Ascending aorta (tissue), 2 donors: ENCODE measurements at regions not wholly inside any gene's neighbourhood (a gene's known extent, or its start where the extent isn't known, plus 50 kb on each side); places are given as distances from the start of the nearest gene placed in this dataset.

ENCODE experiments used
- DNase-seq, 2 donors: peaks; one replicate each; pipeline ENCODE4 v3.0.0-alpha.2; 2019; ENCODE audit warnings: low spot score in 2 of 2
- H3K27ac ChIP-seq, 2 donors: fragments of 200-600 bp; sonication (generic); one replicate each; pipeline ENCODE4 v1.5.1; 2016 to 2017; ENCODE audit warnings: mild to moderate bottlenecking in 1 of 2
- H3K27me3 ChIP-seq: fragments of 200-600 bp; sonication (generic); one replicate; pipeline ENCODE4 v1.5.1; 2017
- H3K36me3 ChIP-seq, 2 donors: fragments of 200-600 bp; sonication (generic); one replicate each; pipeline ENCODE4 v1.5.1; 2016
- H3K4me1 ChIP-seq, 2 donors: fragments of 200-600 bp; sonication (generic); one replicate each; pipeline ENCODE4 v1.5.1; 2016 to 2017; ENCODE audit warnings: mild to moderate bottlenecking in 1 of 2
- H3K4me3 ChIP-seq, 2 donors: fragments of 200-600 bp; sonication (generic); one replicate each; pipeline ENCODE4 v1.5.1; 2016 to 2017; ENCODE audit warnings: mild to moderate bottlenecking in 1 of 2
- H3K9me3 ChIP-seq, 2 donors: fragments of 200-600 bp; sonication (generic); one replicate each; pipeline ENCODE4 v1.5.1; 2016
- intact Hi-C: fragments of 100-400 bp; cut with DNase I; formaldehyde crosslinking; loops from one replicate; pipeline ENCODE4 v1.15.1; 2023
- TF ChIP-seq, protein P1 (sequence below), 3 experiments: fragments of 200-600 bp in 2 of 3; fragments of 450-650 bp in 1 of 3; sonication (generic) in 2 of 3; IDR thresholded peaks; one replicate each; pipeline ENCODE4 v1.5.1; 2016 to 2019; ENCODE audit warnings: antibody characterized with exemption in 3 of 3, mild to moderate bottlenecking in 1 of 3, moderate library complexity in 1 of 3

DNA sequence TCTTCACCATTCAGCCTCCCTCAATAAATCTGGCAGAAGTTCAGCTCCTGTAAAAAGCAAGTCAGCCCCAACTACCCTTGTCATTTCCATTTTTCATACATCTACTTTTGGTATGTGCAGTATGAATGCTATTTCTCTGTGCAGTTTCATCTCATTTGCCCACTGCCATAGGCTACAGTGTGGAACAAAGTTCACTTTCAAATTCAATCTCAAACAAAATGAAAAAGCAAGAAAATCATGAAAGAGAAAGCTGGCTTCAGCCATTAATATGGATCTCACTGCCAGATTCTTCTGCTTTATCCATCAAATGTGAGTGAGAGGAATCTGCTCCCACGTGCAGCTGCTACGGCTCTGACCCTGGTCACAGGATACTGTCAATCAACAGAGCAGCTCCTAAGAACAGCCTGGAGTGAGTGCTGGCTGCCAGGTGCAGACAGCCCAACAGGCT is 494.2 kb downstream of the ZNF608 start:
- Histone ChIP-seq H3K9me3 (peaks cover 0 to 15% of the 10 kb centered on the region in 2 donors), H3K4me3 (no peak overlapping the region), H3K4me1 (no peaks in the 10 kb centered on the region), H3K36me3 (no peaks in the 10 kb centered on the region), H3K27me3 (no peaks in the 10 kb centered on the region), H3K27ac (no peak overlapping the region)
- no peak for DNase-seq
- intact Hi-C loops: no loop called here
- TF ChIP-seq, protein P1, sequence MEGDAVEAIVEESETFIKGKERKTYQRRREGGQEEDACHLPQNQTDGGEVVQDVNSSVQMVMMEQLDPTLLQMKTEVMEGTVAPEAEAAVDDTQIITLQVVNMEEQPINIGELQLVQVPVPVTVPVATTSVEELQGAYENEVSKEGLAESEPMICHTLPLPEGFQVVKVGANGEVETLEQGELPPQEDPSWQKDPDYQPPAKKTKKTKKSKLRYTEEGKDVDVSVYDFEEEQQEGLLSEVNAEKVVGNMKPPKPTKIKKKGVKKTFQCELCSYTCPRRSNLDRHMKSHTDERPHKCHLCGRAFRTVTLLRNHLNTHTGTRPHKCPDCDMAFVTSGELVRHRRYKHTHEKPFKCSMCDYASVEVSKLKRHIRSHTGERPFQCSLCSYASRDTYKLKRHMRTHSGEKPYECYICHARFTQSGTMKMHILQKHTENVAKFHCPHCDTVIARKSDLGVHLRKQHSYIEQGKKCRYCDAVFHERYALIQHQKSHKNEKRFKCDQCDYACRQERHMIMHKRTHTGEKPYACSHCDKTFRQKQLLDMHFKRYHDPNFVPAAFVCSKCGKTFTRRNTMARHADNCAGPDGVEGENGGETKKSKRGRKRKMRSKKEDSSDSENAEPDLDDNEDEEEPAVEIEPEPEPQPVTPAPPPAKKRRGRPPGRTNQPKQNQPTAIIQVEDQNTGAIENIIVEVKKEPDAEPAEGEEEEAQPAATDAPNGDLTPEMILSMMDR (IDR thresholded peaks at IDR 0.05): no peak

DNA sequence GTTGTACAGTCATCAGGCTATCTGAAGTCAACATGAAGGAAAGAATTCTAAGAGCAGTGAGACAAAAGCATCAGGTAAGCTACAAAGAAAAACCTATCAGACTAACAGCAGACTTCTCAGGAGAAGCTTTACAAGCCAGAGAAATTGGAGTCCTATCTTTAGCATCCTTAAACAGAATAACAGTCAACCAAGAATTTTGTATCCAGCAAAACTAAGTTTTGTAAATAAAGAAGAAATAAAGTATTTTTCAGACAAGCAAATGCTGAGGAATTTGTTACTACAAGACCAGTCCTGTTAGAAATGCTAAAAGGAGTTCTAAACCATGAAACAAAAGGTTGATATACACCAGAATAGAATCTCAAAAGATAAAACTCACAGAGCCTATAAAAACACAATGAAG is 501.2 kb downstream of the ZNF608 start:
- Histone ChIP-seq H3K9me3 (peaks cover 0 to 33% of the 10 kb centered on the region in 2 donors), H3K36me3 (no peaks in the 10 kb centered on the region), H3K4me3 (no peak overlapping the region), H3K4me1 (no peaks in the 10 kb centered on the region), H3K27me3 (no peaks in the 10 kb centered on the region), H3K27ac (no peak overlapping the region)
- TF ChIP-seq, protein P1 (IDR thresholded peaks at IDR 0.05): no peak
- no peak for DNase-seq
- intact Hi-C loops: no loop called here

DNA sequence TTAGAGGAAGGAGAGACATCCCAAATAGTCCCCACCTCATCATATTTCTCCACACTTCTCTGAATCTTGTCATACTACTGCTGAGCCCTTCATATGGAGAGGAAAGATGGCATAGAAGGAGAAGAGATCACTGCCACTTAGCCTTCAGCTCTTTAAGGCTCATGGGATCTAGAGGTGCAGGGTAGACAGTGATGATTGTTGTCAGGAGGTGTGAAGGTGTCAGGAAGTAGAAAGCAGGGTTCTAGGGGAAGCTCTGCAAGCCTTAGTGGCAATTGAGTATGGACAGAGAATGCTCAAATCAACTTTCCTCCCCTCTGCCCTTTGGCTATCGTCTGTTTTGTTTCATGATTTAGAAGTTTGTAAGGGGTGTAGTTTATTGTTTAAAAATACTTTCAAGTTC is 505.7 kb downstream of the ZNF608 start:
- Histone ChIP-seq H3K27me3 (no peaks in the 10 kb centered on the region), H3K36me3 (no peaks in the 10 kb centered on the region), H3K9me3 (peaks cover 0 to 22% of the 10 kb centered on the region in 2 donors), H3K4me1 (no peaks in the 10 kb centered on the region), H3K27ac (no peak overlapping the region), H3K4me3 (no peak overlapping the region)
- intact Hi-C loops: no loop called here
- DNase-seq: no peak
- TF ChIP-seq, protein P1 (IDR thresholded peaks at IDR 0.05): no peak

DNA sequence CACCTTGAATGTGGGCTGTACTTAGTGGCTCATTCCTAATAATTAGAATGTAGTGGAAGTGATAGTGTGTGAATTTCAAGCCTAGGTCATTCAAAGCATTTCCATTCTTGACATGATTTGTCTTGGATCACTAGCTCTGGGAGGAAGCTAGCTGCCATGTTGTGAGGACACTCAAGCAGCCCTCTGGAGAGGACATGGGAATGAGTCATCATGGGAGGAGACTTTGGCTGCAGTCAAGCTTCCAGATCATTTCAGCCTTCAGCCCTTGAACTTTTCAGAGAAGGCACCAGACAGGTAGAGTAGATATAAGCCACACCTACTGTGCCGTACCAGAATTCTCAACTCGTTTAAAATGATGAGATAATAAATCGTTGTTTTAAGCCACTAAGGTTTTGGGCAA is 506.9 kb downstream of the ZNF608 start:
- no peak for DNase-seq
- H3K36me3 ChIP-seq: no peaks in the 10 kb centered on the region
- H3K4me1 ChIP-seq: no peaks in the 10 kb centered on the region
- peaks cover 0 to 13% of the 10 kb centered on the region in 2 donors for H3K9me3 ChIP-seq
- TF ChIP-seq, protein P1 (IDR thresholded peaks at IDR 0.05): no peak
- no peaks in the 10 kb centered on the region for H3K27me3 ChIP-seq
- intact Hi-C loops: no loop called here
- H3K4me3 ChIP-seq: no peak overlapping the region
- no peak overlapping the region for H3K27ac ChIP-seq

DNA sequence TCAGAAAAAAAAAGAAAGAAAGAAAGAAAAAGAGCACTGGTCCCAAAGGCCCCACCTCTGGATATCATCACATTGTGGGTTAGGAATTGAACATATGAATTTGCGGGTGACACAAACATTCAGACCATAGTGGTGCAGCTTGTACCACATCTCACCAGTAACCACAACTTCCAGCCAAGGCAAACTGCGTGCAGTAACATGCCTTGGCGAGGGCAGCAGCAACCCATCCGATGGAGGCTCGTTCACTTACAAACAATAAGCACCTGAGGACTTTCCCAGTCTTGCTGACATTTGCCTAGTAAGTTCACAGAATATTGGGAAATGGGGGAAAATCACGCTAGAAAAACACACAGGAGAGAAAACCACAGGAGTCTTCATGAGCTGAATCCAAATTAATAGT is 508.1 kb downstream of the ZNF608 start:
- H3K4me3 ChIP-seq: no peak overlapping the region
- no peak overlapping the region for H3K27ac ChIP-seq
- no peak for DNase-seq
- peaks cover 0 to 13% of the 10 kb centered on the region in 2 donors for H3K9me3 ChIP-seq
- H3K27me3 ChIP-seq: no peaks in the 10 kb centered on the region
- no peaks in the 10 kb centered on the region for H3K36me3 ChIP-seq
- TF ChIP-seq, protein P1 (IDR thresholded peaks at IDR 0.05): no peak
- no peaks in the 10 kb centered on the region for H3K4me1 ChIP-seq
- intact Hi-C loops: no loop called here

DNA sequence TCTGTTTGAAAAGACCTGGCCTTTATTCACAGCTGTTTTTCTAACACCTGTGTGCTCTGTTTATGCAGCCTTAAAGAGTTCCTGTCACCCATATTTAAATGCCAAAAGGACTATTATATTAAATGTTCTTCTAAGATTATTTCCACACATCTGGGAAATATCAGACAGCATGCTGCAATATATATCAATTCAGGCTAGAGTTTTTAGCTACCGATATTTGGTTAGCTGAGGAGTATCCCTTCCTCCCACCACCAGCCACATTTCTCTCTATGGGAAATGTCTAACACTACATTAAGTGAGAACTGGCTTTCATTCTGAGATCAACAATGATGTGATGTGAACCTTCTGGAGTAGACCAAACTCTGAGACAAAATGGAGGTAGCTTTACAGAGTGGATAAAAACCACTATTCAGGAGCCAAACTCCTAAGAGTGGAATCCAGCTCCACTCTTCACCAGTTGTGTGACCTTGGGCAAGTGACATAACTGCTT is 509.2 kb downstream of the ZNF608 start:
- no peak for DNase-seq
- H3K9me3 ChIP-seq: peaks cover 0 to 13% of the 10 kb centered on the region in 2 donors
- no peaks in the 10 kb centered on the region for H3K36me3 ChIP-seq
- no peaks in the 10 kb centered on the region for H3K27me3 ChIP-seq
- TF ChIP-seq, protein P1 (IDR thresholded peaks at IDR 0.05): no peak
- H3K4me3 ChIP-seq: no peak overlapping the region
- H3K4me1 ChIP-seq: no peaks in the 10 kb centered on the region
- no peak overlapping the region for H3K27ac ChIP-seq
- intact Hi-C loops: no loop called here
